ENCODE measurements at regions not wholly inside any gene's neighbourhood (a gene's known extent, or its start where the extent isn't known, plus 50 kb on each side); places are given as distances from the start of the nearest gene placed in this dataset.

DNA sequence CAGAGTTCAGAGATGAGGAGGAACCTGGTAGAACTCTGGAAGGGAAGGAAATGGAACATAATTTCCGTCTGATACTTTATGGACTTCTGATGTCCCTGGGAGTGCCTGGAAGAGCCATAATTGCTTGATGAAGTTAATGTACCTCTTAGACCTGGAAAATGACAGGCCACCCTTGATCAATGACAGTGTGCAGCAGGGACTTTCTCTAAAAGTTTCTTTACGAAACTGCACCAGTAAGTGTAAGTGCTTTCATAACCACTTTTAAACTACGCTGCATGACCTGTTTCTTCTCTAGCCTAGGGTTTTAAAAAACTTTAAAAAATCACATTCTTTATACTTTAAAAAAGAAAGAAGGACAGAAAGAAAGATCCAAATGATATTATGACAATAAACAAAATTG is 164.5 kb downstream of the LPIN1 start:
- TF ChIP-seq, protein P1, sequence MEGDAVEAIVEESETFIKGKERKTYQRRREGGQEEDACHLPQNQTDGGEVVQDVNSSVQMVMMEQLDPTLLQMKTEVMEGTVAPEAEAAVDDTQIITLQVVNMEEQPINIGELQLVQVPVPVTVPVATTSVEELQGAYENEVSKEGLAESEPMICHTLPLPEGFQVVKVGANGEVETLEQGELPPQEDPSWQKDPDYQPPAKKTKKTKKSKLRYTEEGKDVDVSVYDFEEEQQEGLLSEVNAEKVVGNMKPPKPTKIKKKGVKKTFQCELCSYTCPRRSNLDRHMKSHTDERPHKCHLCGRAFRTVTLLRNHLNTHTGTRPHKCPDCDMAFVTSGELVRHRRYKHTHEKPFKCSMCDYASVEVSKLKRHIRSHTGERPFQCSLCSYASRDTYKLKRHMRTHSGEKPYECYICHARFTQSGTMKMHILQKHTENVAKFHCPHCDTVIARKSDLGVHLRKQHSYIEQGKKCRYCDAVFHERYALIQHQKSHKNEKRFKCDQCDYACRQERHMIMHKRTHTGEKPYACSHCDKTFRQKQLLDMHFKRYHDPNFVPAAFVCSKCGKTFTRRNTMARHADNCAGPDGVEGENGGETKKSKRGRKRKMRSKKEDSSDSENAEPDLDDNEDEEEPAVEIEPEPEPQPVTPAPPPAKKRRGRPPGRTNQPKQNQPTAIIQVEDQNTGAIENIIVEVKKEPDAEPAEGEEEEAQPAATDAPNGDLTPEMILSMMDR (IDR thresholded peaks at IDR 0.05), result no peak
- TF ChIP-seq POLR2A (IDR thresholded peaks at IDR 0.05), result no peak
- no peak for DNase-seq
- H3K27me3 ChIP-seq, result no peaks in the 10 kb centered on the region
- H3K9me3 ChIP-seq, result no peaks in the 10 kb centered on the region
- H3K27ac ChIP-seq, result no peak overlapping the region
- WGBS, 2 donors, result 80 to 83% methylated on average over 3 of the region's 3 CpGs
- H3K36me3 ChIP-seq (replicated peaks in 1 of 2; ENCODE audit: insufficient read depth in 1 of 2, low read depth in 2 of 2), result no peaks in the 10 kb centered on the region
- ATAC-seq, result no peak
- intact Hi-C loops (cut with DNase I), result no loop called here
- no peak overlapping the region for H3K4me3 ChIP-seq
- no peaks in the 10 kb centered on the region for H3K4me1 ChIP-seq

DNA sequence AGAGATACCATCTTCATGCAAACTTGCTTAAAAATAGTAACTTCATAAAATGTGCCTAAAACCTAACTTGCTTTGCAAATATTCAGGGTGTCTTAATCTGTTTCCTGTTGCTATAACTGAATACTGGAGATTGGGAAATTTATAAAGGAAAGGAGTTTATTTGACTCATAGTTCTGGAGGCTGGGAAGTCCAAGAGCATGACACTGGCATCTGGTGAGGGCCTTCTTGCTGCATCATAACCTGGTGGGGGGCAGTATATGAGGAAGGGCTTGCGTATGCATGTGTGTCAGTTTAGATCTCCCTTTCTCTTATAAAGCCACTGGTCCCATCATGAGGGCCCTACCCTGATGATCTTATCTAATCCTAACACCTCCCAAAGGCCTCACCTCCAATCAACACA is 166.5 kb downstream of the LPIN1 start:
- DNase-seq (no peak), ATAC-seq (no peak)
- Histone ChIP-seq H3K4me1 (no peaks in the 10 kb centered on the region), H3K27ac (no peak overlapping the region), H3K27me3 (no peaks in the 10 kb centered on the region), H3K36me3 (replicated peaks in 1 of 2; ENCODE audit: insufficient read depth in 1 of 2, low read depth in 2 of 2) (no peaks in the 10 kb centered on the region), H3K9me3 (no peaks in the 10 kb centered on the region), H3K4me3 (no peak overlapping the region)
- intact Hi-C loops (cut with DNase I), result no loop called here
- 94% methylated on average over 1 of the region's 1 CpG for WGBS, 2 donors
- TF ChIP-seq, protein P1 (IDR thresholded peaks at IDR 0.05), result no peak
- no peak for TF ChIP-seq POLR2A (IDR thresholded peaks at IDR 0.05)

GRCh38 chr2:11914455-11914854 is 168.0 kb downstream of the LPIN1 start:
- no peak overlapping the region for H3K4me3 ChIP-seq
- H3K36me3 ChIP-seq (replicated peaks in 1 of 2; ENCODE audit: insufficient read depth in 1 of 2, low read depth in 2 of 2), result no peaks in the 10 kb centered on the region
- TF ChIP-seq, protein P1 (IDR thresholded peaks at IDR 0.05), result no peak
- TF ChIP-seq POLR2A (IDR thresholded peaks at IDR 0.05), result no peak
- no peaks in the 10 kb centered on the region for H3K4me1 ChIP-seq
- ATAC-seq (no peak), DNase-seq (no peak)
- H3K9me3 ChIP-seq, result no peaks in the 10 kb centered on the region
- no peak overlapping the region for H3K27ac ChIP-seq
- intact Hi-C loops (cut with DNase I), result no loop called here
- H3K27me3 ChIP-seq, result no peaks in the 10 kb centered on the region
- WGBS, 2 donors, result 70 to 79% methylated on average over 6 to 7 of the region's 7 CpGs

GRCh38 chr2:11915650-11916049 is 169.2 kb downstream of the LPIN1 start:
- no peak for DNase-seq
- Histone ChIP-seq H3K9me3 (no peaks in the 10 kb centered on the region), H3K27me3 (no peaks in the 10 kb centered on the region), H3K36me3 (replicated peaks in 1 of 2; ENCODE audit: insufficient read depth in 1 of 2, low read depth in 2 of 2) (no peaks in the 10 kb centered on the region), H3K4me3 (no peak overlapping the region), H3K4me1 (no peaks in the 10 kb centered on the region), H3K27ac (no peak overlapping the region)
- no peak for ATAC-seq
- 75% methylated on average over 4 of the region's 4 CpGs for WGBS, 2 donors
- intact Hi-C loops (cut with DNase I), result no loop called here
- TF ChIP-seq POLR2A (IDR thresholded peaks at IDR 0.05), result no peak
- TF ChIP-seq, protein P1 (IDR thresholded peaks at IDR 0.05), result no peak

DNA sequence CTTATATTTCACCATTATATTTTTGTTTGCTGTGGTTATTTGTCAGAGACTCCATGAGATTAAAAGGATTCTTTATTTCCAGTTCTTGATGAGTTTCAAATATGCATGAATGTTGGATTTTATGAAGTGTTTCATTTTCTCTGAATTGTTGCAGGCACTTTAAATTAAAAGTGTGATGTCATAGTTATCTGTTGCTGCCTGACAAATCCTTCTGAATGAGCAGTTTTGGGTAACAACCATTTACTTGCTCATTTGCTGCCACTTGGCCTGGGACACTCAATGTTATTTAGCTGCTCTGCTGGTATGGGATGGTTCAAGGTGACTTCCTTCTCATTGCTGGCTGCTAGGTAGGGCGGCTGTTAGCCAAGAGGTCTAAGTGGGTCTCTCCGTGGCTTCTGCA is 173.5 kb downstream of the LPIN1 start:
- 77 to 86% methylated on average over 1 to 2 of the region's 2 CpGs for WGBS, 2 donors
- no peak overlapping the region for H3K4me3 ChIP-seq
- DNase-seq (no peak), ATAC-seq (no peak)
- intact Hi-C loops (cut with DNase I), result no loop called here
- H3K4me1 ChIP-seq, result no peaks in the 10 kb centered on the region
- TF ChIP-seq POLR2A (IDR thresholded peaks at IDR 0.05), result no peak
- TF ChIP-seq, protein P1 (IDR thresholded peaks at IDR 0.05), result no peak
- H3K27ac ChIP-seq, result no peak overlapping the region
- no peaks in the 10 kb centered on the region for H3K36me3 ChIP-seq (replicated peaks in 1 of 2; ENCODE audit: insufficient read depth in 1 of 2, low read depth in 2 of 2)
- no peaks in the 10 kb centered on the region for H3K27me3 ChIP-seq
- H3K9me3 ChIP-seq, result no peaks in the 10 kb centered on the region
